GM12878 (cell line): ENCODE measurements at regions not wholly inside any gene's neighbourhood (a gene's known extent, or its start where the extent isn't known, plus 50 kb on each side); places are given as distances from the start of the nearest gene placed in this dataset.

Experiments
- BCL11A ChIP-seq: IDR thresholded peaks from 2 replicates; pipeline ENCODE4 v1.6.1; 2011; ENCODE audit warnings: low read depth, low read length
- CBFB ChIP-seq: IDR thresholded peaks from 2 replicates; pipeline ENCODE4 v1.6.1; 2016; ENCODE audit warnings: antibody characterized with exemption, low read depth
- CBX3 ChIP-seq: fragments of 200-600 bp; sonication (generic); IDR thresholded peaks from 2 replicates; pipeline ENCODE4 v1.6.1; 2016; ENCODE audit warnings: low read depth, borderline replicate concordance
- CTCF ChIP-seq, 3 experiments: IDR thresholded peaks in 2 of 3; conservative IDR thresholded peaks in 1 of 3; 2 replicates each; pipeline ENCODE4 v1.5.1; 2011; ENCODE audit warnings: low read depth in 3 of 3, low read length in 3 of 3, mild to moderate bottlenecking in 3 of 3, control low read depth in 2 of 3, moderate library complexity in 2 of 3, inconsistent platforms in 1 of 3, mixed read lengths in 1 of 3; ENCODE audit not compliant: control insufficient read depth in 2 of 3, insufficient read depth in 1 of 3; ENCODE audit errors: extremely low read depth in 1 of 3
- EP300 ChIP-seq, 2 experiments: fragments of 150-350 bp in 1 of 2; IDR thresholded peaks; 2 replicates each; pipeline ENCODE4 v1.6.1; 2011 to 2012; ENCODE audit warnings: low read depth in 2 of 2, low read length in 2 of 2, borderline replicate concordance in 1 of 2, improper control_type of control experiment in 1 of 2, inconsistent platforms in 1 of 2; ENCODE audit not compliant: control insufficient read depth in 1 of 2
- ESRRA ChIP-seq: IDR thresholded peaks from 2 replicates; pipeline ENCODE4 v1.6.1; 2012; ENCODE audit warnings: mild to moderate bottlenecking, low read length, improper control_type of control experiment
- KLF5 ChIP-seq: fragments of 450-650 bp; IDR thresholded peaks from 2 replicates; pipeline ENCODE4 v1.6.1; 2014; ENCODE audit warnings: mild to moderate bottlenecking; ENCODE audit not compliant: partially characterized antibody
- MTA2 ChIP-seq: fragments of 450-650 bp; IDR thresholded peaks from 2 replicates; pipeline ENCODE4 v1.6.1; 2016; ENCODE audit warnings: low read depth, mild to moderate bottlenecking, moderate library complexity
- POLR2A ChIP-seq: IDR thresholded peaks from 2 replicates; pipeline ENCODE4 v1.6.1; 2011; ENCODE audit warnings: low read depth, mild to moderate bottlenecking, low read length
- SUPT20H ChIP-seq: IDR thresholded peaks from 2 replicates; pipeline ENCODE4 v1.6.1; 2011; ENCODE audit warnings: low read depth, mild to moderate bottlenecking, low read length, moderate library complexity, borderline replicate concordance; ENCODE audit not compliant: control insufficient read depth
- ZNF24 ChIP-seq: fragments of 450-650 bp; IDR thresholded peaks from 2 replicates; pipeline ENCODE4 v1.6.1; 2017; ENCODE audit warnings: antibody characterized with exemption, mild to moderate bottlenecking
- ZNF274 ChIP-seq: IDR thresholded peaks from one replicate; pipeline ENCODE4 v1.8.0; 2011; ENCODE audit not compliant: insufficient read length, insufficient read depth

GRCh38 chr4:120299631-120300030, 233.0 kb upstream of the MAD2L1 start:
- TF ChIP-seq BCL11A (no peak), ZNF24 (no peak), CTCF (IDR thresholded peaks at IDR 0.05 in 2 of 3, conservative IDR thresholded peaks at IDR 0.05 in 1 of 3; ENCODE audit: control insufficient read depth in 2 of 3, extremely low read depth in 1 of 3, insufficient read depth in 1 of 3, low read depth in 3 of 3, low read length in 3 of 3) (no peak), ESRRA (no peak), CBX3 (no peak), CBFB (no peak), EP300 (IDR thresholded peaks at IDR 0.05; ENCODE audit: borderline replicate concordance in 1 of 2, control insufficient read depth in 1 of 2, low read depth in 2 of 2, low read length in 2 of 2) (no peak), SUPT20H (no peak), MTA2 (no peak), KLF5 (no peak), POLR2A (no peak), ZNF274 (no peak)
